C4-2B (cell line): ENCODE measurements at regions not wholly inside any gene's neighbourhood (a gene's known extent, or its start where the extent isn't known, plus 50 kb on each side); places are given as distances from the start of the nearest gene placed in this dataset.

Source experiments
- CTCF ChIP-seq: fragments of 450-650 bp; conservative IDR thresholded peaks from 2 replicates; pipeline ENCODE4 v1.5.1; 2017; ENCODE audit warnings: mild to moderate bottlenecking
- ZFX ChIP-seq: fragments of 450-650 bp; IDR thresholded peaks from 2 replicates; pipeline ENCODE4 v1.6.1; 2017

- TF ChIP-seq CTCF (no peak), ZFX (no peak)
Observed at GRCh38 chr5:2509527-2509926, 241.9 kb downstream of the IRX2 start.
